ENCODE measurements at regions not wholly inside any gene's neighbourhood (a gene's known extent, or its start where the extent isn't known, plus 50 kb on each side); places are given as distances from the start of the nearest gene placed in this dataset.

DNA sequence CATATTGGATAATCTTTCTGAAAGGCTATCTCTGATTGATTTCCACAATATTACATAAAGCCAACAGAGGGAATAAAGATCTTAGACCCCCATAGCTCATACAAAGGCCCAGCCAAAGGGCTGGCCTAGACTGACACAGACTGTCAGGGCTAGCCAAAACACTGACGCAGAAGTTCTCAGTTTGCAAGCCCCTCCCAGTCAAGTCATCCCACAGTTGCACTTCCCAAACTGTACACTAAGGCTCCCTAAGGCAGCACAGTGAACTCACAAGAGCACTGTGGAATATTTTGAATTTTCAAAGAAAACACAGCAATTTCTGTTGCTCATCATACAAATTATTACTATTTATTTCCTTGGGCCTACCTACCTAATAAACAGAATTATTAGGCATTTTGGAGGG, 244.9 kb downstream of the SP3 start:
- TF ChIP-seq POLR2A (IDR thresholded peaks at IDR 0.05), result no peak
- TF ChIP-seq, protein P1, sequence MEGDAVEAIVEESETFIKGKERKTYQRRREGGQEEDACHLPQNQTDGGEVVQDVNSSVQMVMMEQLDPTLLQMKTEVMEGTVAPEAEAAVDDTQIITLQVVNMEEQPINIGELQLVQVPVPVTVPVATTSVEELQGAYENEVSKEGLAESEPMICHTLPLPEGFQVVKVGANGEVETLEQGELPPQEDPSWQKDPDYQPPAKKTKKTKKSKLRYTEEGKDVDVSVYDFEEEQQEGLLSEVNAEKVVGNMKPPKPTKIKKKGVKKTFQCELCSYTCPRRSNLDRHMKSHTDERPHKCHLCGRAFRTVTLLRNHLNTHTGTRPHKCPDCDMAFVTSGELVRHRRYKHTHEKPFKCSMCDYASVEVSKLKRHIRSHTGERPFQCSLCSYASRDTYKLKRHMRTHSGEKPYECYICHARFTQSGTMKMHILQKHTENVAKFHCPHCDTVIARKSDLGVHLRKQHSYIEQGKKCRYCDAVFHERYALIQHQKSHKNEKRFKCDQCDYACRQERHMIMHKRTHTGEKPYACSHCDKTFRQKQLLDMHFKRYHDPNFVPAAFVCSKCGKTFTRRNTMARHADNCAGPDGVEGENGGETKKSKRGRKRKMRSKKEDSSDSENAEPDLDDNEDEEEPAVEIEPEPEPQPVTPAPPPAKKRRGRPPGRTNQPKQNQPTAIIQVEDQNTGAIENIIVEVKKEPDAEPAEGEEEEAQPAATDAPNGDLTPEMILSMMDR (IDR thresholded peaks at IDR 0.05), result no peak

Data from right lobe of liver (tissue), 4 donors.